Mucosa of descending colon (tissue), 3 donors: ENCODE measurements at regions not wholly inside any gene's neighbourhood (a gene's known extent, or its start where the extent isn't known, plus 50 kb on each side); places are given as distances from the start of the nearest gene placed in this dataset.

Experiments used
- ATAC-seq: fragments of 200-7000 bp; cut with Tn5 transposase; one replicate; pipeline ENCODE4 v1.9.1; 2020; ENCODE audit warnings: mild to moderate bottlenecking, moderate library complexity
- DNase-seq, 3 donors: peaks; one replicate each; pipeline ENCODE4 v3.0.0-alpha.2; 2020
- H3K36me3 ChIP-seq: fragments of 200-600 bp; one replicate; pipeline ENCODE4 v1.8.0; 2021; ENCODE audit warnings: low read depth, mild to moderate bottlenecking
- H3K4me1 ChIP-seq: fragments of 200-600 bp; one replicate; pipeline ENCODE4 v1.8.0; 2021; ENCODE audit warnings: low read depth, mild to moderate bottlenecking
- H3K4me3 ChIP-seq: fragments of 200-600 bp; one replicate; pipeline ENCODE4 v1.8.0; 2021; ENCODE audit warnings: mild to moderate bottlenecking
- H3K9me3 ChIP-seq: fragments of 200-600 bp; one replicate; pipeline ENCODE4 v1.8.0; 2021; ENCODE audit warnings: mild to moderate bottlenecking
- intact Hi-C, 2 donors: fragments of 100-400 bp; cut with DNase I in 1 of 2; cut with micrococcal nuclease in 1 of 2; formaldehyde crosslinking; loops; one replicate each; pipeline versions ENCODE4 v1.11.0 to v1.11.1; 2022; cut with DNase I, micrococcal nuclease
- TF ChIP-seq, protein P1 (sequence below): fragments of 200-600 bp; IDR thresholded peaks from one replicate; pipeline ENCODE4 v1.8.0; 2022; ENCODE audit warnings: antibody characterized with exemption, mild to moderate bottlenecking
- donor health status: DM: no; HTN: no; CAD: no; lungs with moderate emphysema.
- donor health status: DM: no; HTN: no; CAD: no.
- donor health status: DM: no; HTN: yes; CAD: no.

DNA sequence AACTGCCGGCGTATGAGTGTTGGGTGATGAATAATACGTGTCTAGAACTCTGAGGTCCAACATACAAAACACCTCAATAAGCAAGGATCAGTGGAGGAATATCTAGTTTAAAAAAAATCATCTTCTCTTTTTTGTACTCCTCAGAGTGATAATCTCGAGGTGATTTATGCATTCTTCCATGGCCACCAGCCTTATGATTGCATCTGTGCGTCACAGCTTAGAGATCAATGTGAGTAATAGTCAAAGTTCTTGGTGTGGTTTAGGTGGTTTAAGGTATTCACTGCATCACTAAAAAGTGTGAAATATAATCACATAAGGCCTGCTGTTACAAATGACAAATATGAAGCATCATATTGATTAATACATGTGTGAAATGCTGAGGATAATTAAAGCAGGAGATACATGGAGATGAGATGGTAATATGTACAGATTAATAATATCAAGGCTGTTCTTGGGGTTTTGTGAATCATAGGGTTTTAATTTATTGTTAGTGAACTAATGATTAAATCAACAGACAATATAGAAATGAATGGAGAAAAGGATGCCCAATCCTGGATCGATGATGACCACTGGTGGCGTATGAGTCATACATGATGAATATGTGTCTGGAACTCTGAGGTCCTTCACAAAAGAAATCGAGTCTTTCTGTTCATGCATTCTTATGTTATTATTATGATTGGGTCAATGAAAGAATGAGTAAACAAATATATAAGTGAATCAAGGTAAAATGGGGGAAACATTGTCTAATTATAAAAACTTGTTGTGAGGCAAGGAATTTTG lies 68.8 kb upstream of the RTL1 start:
- Histone ChIP-seq H3K36me3 (no peaks in the 10 kb centered on the region), H3K4me1 (no peaks in the 10 kb centered on the region)

DNA sequence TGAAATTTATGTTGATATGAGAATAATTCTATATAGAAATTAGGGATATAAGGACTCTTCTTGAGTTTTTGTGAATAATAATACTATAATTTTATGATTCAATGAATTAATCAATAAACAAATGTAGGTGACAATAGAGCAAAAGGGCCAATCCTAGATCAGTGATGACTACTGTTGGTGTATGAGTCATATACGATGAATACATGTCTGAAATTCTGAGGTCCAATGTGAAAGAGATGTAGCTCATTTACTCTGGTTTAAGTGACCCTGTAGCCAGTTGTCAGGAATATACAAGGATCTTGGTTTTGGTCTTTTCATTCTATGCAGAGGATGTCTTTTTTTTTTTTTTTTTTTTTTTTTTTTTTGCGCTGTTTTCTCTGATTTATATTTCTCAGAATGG lies 72.1 kb upstream of the RTL1 start:
- no peaks in the 10 kb centered on the region for H3K36me3 ChIP-seq
- H3K9me3 ChIP-seq = no peaks in the 10 kb centered on the region
- H3K4me1 ChIP-seq = no peaks in the 10 kb centered on the region
- intact Hi-C loops = no loop called here
- no peak for DNase-seq
- TF ChIP-seq, protein P1, sequence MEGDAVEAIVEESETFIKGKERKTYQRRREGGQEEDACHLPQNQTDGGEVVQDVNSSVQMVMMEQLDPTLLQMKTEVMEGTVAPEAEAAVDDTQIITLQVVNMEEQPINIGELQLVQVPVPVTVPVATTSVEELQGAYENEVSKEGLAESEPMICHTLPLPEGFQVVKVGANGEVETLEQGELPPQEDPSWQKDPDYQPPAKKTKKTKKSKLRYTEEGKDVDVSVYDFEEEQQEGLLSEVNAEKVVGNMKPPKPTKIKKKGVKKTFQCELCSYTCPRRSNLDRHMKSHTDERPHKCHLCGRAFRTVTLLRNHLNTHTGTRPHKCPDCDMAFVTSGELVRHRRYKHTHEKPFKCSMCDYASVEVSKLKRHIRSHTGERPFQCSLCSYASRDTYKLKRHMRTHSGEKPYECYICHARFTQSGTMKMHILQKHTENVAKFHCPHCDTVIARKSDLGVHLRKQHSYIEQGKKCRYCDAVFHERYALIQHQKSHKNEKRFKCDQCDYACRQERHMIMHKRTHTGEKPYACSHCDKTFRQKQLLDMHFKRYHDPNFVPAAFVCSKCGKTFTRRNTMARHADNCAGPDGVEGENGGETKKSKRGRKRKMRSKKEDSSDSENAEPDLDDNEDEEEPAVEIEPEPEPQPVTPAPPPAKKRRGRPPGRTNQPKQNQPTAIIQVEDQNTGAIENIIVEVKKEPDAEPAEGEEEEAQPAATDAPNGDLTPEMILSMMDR = no peak
- no peak for ATAC-seq
- no peak overlapping the region for H3K4me3 ChIP-seq

More for the DNA sequence above, 68.8 kb upstream of the RTL1 start:
- ATAC-seq (no peak), DNase-seq (no peak)
- no peaks in the 10 kb centered on the region for H3K9me3 ChIP-seq
- TF ChIP-seq, protein P1 = no peak
- intact Hi-C loops = no loop called here
- no peak overlapping the region for H3K4me3 ChIP-seq

DNA sequence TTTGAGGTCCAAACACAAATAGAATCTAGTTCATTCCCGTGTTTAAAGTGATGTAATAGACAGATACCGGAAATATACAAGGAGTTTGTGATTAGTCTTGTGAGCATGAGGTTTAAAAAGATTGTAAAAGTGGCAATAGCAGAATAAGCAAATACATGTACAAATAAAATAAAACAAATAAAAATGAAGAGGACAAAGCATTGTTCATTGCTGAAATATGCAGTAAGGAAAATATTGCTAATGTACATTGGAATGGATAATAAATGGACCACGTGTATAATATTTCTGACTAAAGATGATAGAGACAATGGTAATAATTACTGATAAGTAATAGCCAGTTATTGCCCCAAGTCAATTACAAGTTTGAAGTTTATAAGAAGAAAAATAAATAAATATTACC lies 75.6 kb upstream of the RTL1 start:
- Histone ChIP-seq H3K36me3 (no peaks in the 10 kb centered on the region), H3K4me3 (no peak overlapping the region), H3K4me1 (no peaks in the 10 kb centered on the region), H3K9me3 (no peaks in the 10 kb centered on the region)
- ATAC-seq = no peak
- DNase-seq = no peak
- TF ChIP-seq, protein P1 = no peak
- intact Hi-C loops = no loop called here

DNA sequence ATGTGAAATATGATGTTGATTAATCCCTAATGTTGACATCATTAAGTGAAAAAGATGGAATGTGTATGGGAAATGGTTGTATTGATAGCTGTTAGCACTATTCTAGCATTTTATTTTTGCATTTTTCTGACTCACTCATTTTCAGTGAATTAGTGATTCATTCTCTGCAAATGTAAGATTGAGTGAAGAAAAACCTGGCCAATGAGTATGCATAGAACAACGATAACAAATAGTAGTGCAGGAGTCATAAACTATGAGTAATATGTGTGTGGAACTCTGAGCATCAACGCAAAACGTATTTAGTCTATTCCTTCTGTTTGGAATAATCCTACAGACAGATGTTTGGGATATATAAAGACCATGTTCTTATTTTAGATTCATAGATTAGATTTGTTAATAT lies 76.3 kb upstream of the RTL1 start:
- no peak for DNase-seq
- intact Hi-C loops = no loop called here
- no peaks in the 10 kb centered on the region for H3K9me3 ChIP-seq
- H3K36me3 ChIP-seq = no peaks in the 10 kb centered on the region
- no peak overlapping the region for H3K4me3 ChIP-seq
- TF ChIP-seq, protein P1 = no peak
- H3K4me1 ChIP-seq = no peaks in the 10 kb centered on the region
- no peak for ATAC-seq

DNA sequence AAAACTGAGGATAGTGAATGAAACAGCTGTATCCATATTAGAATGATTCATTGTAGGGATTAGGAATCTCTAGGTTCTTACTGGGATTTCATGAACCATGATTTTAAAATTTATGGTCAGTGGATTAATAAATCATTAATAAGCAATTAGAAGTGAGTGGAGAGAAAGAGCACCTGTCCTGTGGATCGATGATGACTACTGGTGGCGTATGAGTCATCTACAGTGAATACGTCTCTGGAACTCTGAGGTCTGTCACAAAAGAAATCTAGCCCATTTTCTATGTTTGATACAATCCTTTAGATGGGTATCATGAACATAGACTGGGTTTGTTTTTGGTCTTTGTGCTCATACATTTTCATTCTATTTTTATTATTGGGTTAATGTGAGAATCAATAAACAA lies 77.3 kb upstream of the RTL1 start:
- TF ChIP-seq, protein P1 = no peak
- no peaks in the 10 kb centered on the region for H3K4me1 ChIP-seq
- intact Hi-C loops = no loop called here
- no peak for ATAC-seq
- H3K4me3 ChIP-seq = no peak overlapping the region
- H3K36me3 ChIP-seq = no peaks in the 10 kb centered on the region
- no peak for DNase-seq
- no peaks in the 10 kb centered on the region for H3K9me3 ChIP-seq
